HG02588 (cell line): ENCODE measurements at regions not wholly inside any gene's neighbourhood (a gene's known extent, or its start where the extent isn't known, plus 50 kb on each side); places are given as distances from the start of the nearest gene placed in this dataset.
A peak's percentile ranks its signal among the peaks of the same experiment; 100 is the strongest.
"Not testable (repeated sequence)": the region's sequence is repeated elsewhere in the genome, so short reads cannot be mapped to it uniquely, and the experiment has no call there.

Experiments
- ATAC-seq: cut with Tn5 transposase; IDR thresholded peaks from one replicate; pipeline ENCODE4 v1.9.1; 2021; ENCODE audit warnings: mild to moderate bottlenecking, moderate library complexity; ENCODE audit not compliant: unreplicated experiment

- ATAC-seq: no peak
These were observed 189.2 kb downstream of the UTRN start for GRCh38 chr6:144474290-144474689.

- no peak for ATAC-seq
These were observed 189.8 kb downstream of the UTRN start for GRCh38 chr6:144474904-144475303.

GRCh38 chr6:144475411-144475810 lies 190.3 kb downstream of the UTRN start:
- no peak for ATAC-seq

GRCh38 chr6:144476286-144476685 lies 191.2 kb downstream of the UTRN start:
- ATAC-seq: no peak

- ATAC-seq: no peak
These were observed 192.3 kb downstream of the UTRN start for GRCh38 chr6:144477396-144477795.

- no peak for ATAC-seq
These were observed 192.7 kb downstream of the UTRN start for GRCh38 chr6:144477856-144478255.

GRCh38 chr6:144478483-144478882 lies 193.3 kb downstream of the UTRN start:
- no peak for ATAC-seq

GRCh38 chr6:144479991-144480390 lies 194.9 kb downstream of the UTRN start:
- ATAC-seq: no peak

- no peak for ATAC-seq
These were observed 195.3 kb downstream of the UTRN start for GRCh38 chr6:144480473-144480872.

GRCh38 chr6:144481527-144481926 lies 196.4 kb downstream of the UTRN start:
- ATAC-seq: no peak

- peak; percentile 81 for ATAC-seq
These were observed 197.0 kb downstream of the UTRN start for GRCh38 chr6:144482142-144482541.

- ATAC-seq: no peak
These were observed 200.4 kb downstream of the UTRN start for GRCh38 chr6:144485531-144485930.

GRCh38 chr6:144488590-144488989 lies 203.5 kb downstream of the UTRN start:
- no peak for ATAC-seq

GRCh38 chr6:144493035-144493910 lies 208.1 kb downstream of the UTRN start:
- no peak for ATAC-seq

GRCh38 chr6:144495076-144495475 lies 209.9 kb downstream of the UTRN start:
- ATAC-seq: not testable (repeated sequence)

- ATAC-seq: no peak
These were observed 212.5 kb downstream of the UTRN start for GRCh38 chr6:144497650-144498049.

GRCh38 chr6:144500892-144501291 lies 215.8 kb downstream of the UTRN start:
- ATAC-seq: no peak

GRCh38 chr6:144505214-144505613 lies 220.1 kb downstream of the UTRN start:
- not testable (repeated sequence) for ATAC-seq

- ATAC-seq: not testable (repeated sequence)
These were observed 220.9 kb downstream of the UTRN start for GRCh38 chr6:144506051-144506450.

- ATAC-seq: not testable (repeated sequence)
These were observed 222.7 kb downstream of the UTRN start for GRCh38 chr6:144507772-144508312.

- no peak for ATAC-seq
These were observed 225.7 kb downstream of the UTRN start for GRCh38 chr6:144510859-144511258.

GRCh38 chr6:144515761-144516160 lies 230.6 kb downstream of the UTRN start:
- ATAC-seq: no peak
